Left lung (tissue), 4 donors: ENCODE measurements at regions not wholly inside any gene's neighbourhood (a gene's known extent, or its start where the extent isn't known, plus 50 kb on each side); places are given as distances from the start of the nearest gene placed in this dataset.

ENCODE experiments used
- ATAC-seq: fragments of 200-7000 bp; cut with Tn5 transposase; one replicate; pipeline ENCODE4 v1.9.1; 2020; ENCODE audit warnings: moderate library complexity
- DNase-seq, 4 donors: peaks; one replicate each; pipeline ENCODE4 v3.0.0-alpha.2; 2013 to 2020
- H3K27ac ChIP-seq, 2 donors: fragments of 200-600 bp; sonication (generic) in 1 of 2; one replicate each; pipeline versions ENCODE4 v1.5.0 to v1.8.0; 2020 to 2021
- H3K27me3 ChIP-seq, 2 donors: fragments of 200-600 bp; sonication (generic) in 1 of 2; one replicate each; pipeline versions ENCODE4 v1.5.0 to v1.8.0; 2020 to 2021
- H3K36me3 ChIP-seq, 2 donors: fragments of 200-600 bp; sonication (generic) in 1 of 2; one replicate each; pipeline versions ENCODE4 v1.5.0 to v1.8.0; 2020 to 2021
- H3K4me1 ChIP-seq, 2 donors: fragments of 200-600 bp; one replicate each; pipeline ENCODE4 v1.8.0; 2021
- H3K4me3 ChIP-seq, 2 donors: fragments of 200-600 bp; sonication (generic) in 1 of 2; one replicate each; pipeline versions ENCODE4 v1.5.0 to v1.8.0; 2020 to 2021; ENCODE audit warnings: mild to moderate bottlenecking in 1 of 2
- H3K9me3 ChIP-seq, 2 donors: fragments of 200-600 bp; sonication (generic) in 1 of 2; one replicate each; pipeline versions ENCODE4 v1.5.0 to v1.8.0; 2020 to 2021
- intact Hi-C, 2 donors: fragments of 100-400 bp; cut with DNase I; formaldehyde crosslinking; loops; one replicate each; pipeline versions ENCODE4 v1.11.2 to v1.14.2; 2022
- TF ChIP-seq, protein P1 (sequence below), 2 donors: fragments of 200-600 bp; sonication (generic) in 1 of 2; IDR thresholded peaks; one replicate each; pipeline versions ENCODE4 v1.5.0 to v1.8.0; 2021; ENCODE audit warnings: antibody characterized with exemption in 2 of 2
- donor health status: DM: no; HTN: yes; CAD: no.
- donor health status: DM: no; HTN: no; CAD: no.

GRCh38 chr4:141524116-141524515, 112.3 kb upstream of the IL15 start:
- H3K27ac ChIP-seq, result no peak overlapping the region
- intact Hi-C loops, result no loop called here
- TF ChIP-seq, protein P1, sequence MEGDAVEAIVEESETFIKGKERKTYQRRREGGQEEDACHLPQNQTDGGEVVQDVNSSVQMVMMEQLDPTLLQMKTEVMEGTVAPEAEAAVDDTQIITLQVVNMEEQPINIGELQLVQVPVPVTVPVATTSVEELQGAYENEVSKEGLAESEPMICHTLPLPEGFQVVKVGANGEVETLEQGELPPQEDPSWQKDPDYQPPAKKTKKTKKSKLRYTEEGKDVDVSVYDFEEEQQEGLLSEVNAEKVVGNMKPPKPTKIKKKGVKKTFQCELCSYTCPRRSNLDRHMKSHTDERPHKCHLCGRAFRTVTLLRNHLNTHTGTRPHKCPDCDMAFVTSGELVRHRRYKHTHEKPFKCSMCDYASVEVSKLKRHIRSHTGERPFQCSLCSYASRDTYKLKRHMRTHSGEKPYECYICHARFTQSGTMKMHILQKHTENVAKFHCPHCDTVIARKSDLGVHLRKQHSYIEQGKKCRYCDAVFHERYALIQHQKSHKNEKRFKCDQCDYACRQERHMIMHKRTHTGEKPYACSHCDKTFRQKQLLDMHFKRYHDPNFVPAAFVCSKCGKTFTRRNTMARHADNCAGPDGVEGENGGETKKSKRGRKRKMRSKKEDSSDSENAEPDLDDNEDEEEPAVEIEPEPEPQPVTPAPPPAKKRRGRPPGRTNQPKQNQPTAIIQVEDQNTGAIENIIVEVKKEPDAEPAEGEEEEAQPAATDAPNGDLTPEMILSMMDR (IDR thresholded peaks at IDR 0.05), result no peak

GRCh38 chr4:141524841-141525240, 111.5 kb upstream of the IL15 start:
- TF ChIP-seq, protein P1 (IDR thresholded peaks at IDR 0.05), result no peak
- no peak for ATAC-seq
- no peak overlapping the region for H3K27ac ChIP-seq
- peaks cover 0 to 23% of the 10 kb centered on the region in 2 donors for H3K9me3 ChIP-seq
- DNase-seq, result no peak
- H3K36me3 ChIP-seq, result no peaks in the 10 kb centered on the region
- no peak overlapping the region for H3K4me3 ChIP-seq
- intact Hi-C loops, result no loop called here
- H3K4me1 ChIP-seq, result no peaks in the 10 kb centered on the region
- no peaks in the 10 kb centered on the region for H3K27me3 ChIP-seq

More at GRCh38 chr4:141524116-141524515, 112.3 kb upstream of the IL15 start:
- peaks cover 0 to 16% of the 10 kb centered on the region in 2 donors for H3K9me3 ChIP-seq
- no peaks in the 10 kb centered on the region for H3K27me3 ChIP-seq
- H3K4me1 ChIP-seq, result no peaks in the 10 kb centered on the region
- ATAC-seq (no peak), DNase-seq (no peak)
- H3K36me3 ChIP-seq, result no peaks in the 10 kb centered on the region
- H3K4me3 ChIP-seq, result no peak overlapping the region

- Histone ChIP-seq H3K27me3 (no peaks in the 10 kb centered on the region), H3K4me1 (no peaks in the 10 kb centered on the region), H3K4me3 (no peak overlapping the region), H3K36me3 (no peaks in the 10 kb centered on the region), H3K9me3 (peaks cover 0 to 31% of the 10 kb centered on the region in 2 donors), H3K27ac (no peak overlapping the region)
- intact Hi-C loops, result no loop called here
- no peak for ATAC-seq
- TF ChIP-seq, protein P1 (IDR thresholded peaks at IDR 0.05), result no peak
- DNase-seq, result no peak
Observed at GRCh38 chr4:141530627-141531026, 105.8 kb upstream of the IL15 start.

GRCh38 chr4:141534985-141535384, 101.4 kb upstream of the IL15 start:
- Histone ChIP-seq H3K4me3 (no peak overlapping the region), H3K27ac (no peak overlapping the region), H3K36me3 (no peaks in the 10 kb centered on the region), H3K9me3 (peaks cover 2 to 31% of the 10 kb centered on the region in 2 donors), H3K4me1 (no peaks in the 10 kb centered on the region), H3K27me3 (no peaks in the 10 kb centered on the region)
- TF ChIP-seq, protein P1 (IDR thresholded peaks at IDR 0.05), result no peak
- intact Hi-C loops, result no loop called here
- no peak for ATAC-seq
- no peak for DNase-seq

DNA sequence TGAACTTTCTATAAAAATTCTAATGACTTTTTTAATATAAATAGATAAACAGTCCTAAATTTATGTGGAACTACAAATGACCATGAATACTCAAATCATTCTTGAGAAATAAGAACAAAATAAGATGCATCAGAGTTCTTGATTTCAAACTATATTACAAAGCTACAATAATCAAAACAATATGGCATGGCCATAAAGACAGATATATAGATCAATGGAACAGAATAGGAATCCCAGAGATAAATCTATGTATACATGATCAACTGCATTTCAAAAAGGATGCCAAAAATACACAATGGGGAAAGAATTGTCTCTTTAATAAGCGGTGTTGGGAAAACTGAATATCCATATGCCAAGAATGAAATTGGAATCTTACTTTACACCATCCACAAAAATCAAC, 98.4 kb upstream of the IL15 start:
- no peak for ATAC-seq
- H3K36me3 ChIP-seq, result no peaks in the 10 kb centered on the region
- H3K9me3 ChIP-seq, result peaks cover 2 to 28% of the 10 kb centered on the region in 2 donors
- no peaks in the 10 kb centered on the region for H3K27me3 ChIP-seq
- TF ChIP-seq, protein P1 (IDR thresholded peaks at IDR 0.05), result no peak
- no peak for DNase-seq
- H3K27ac ChIP-seq, result no peak overlapping the region
- intact Hi-C loops, result no loop called here
- H3K4me3 ChIP-seq, result no peak overlapping the region
- H3K4me1 ChIP-seq, result no peaks in the 10 kb centered on the region
